HUES6 (cell line): ENCODE measurements at regions not wholly inside any gene's neighbourhood (a gene's known extent, or its start where the extent isn't known, plus 50 kb on each side); places are given as distances from the start of the nearest gene placed in this dataset.
"Not testable (repeated sequence)": the region's sequence is repeated elsewhere in the genome, so short reads cannot be mapped to it uniquely, and the experiment has no call there.

Experiments used
- H3K27ac ChIP-seq: 2 replicates; pipeline ENCODE4 v1.7.0; 2013; ENCODE audit warnings: low read depth, mild to moderate bottlenecking, low read length, inconsistent platforms
- H3K27me3 ChIP-seq: 2 replicates; pipeline ENCODE4 v1.6.1; 2013; ENCODE audit warnings: low read length; ENCODE audit not compliant: control insufficient read depth, insufficient read depth
- H3K36me3 ChIP-seq: 2 replicates; pipeline ENCODE4 v1.6.1; 2013; ENCODE audit warnings: low read length; ENCODE audit not compliant: control insufficient read depth, insufficient read depth
- H3K4me1 ChIP-seq: 2 replicates; pipeline ENCODE4 v1.6.1; 2013; ENCODE audit warnings: low read length; ENCODE audit not compliant: control insufficient read depth, insufficient read depth
- H3K4me3 ChIP-seq: 2 replicates; pipeline ENCODE4 v1.5.1; 2013; ENCODE audit warnings: low read depth, low read length
- H3K9ac ChIP-seq: one replicate; pipeline ENCODE4 v1.6.1; 2013; ENCODE audit warnings: mild to moderate bottlenecking, low read length
- H3K9me3 ChIP-seq: 2 replicates; pipeline ENCODE4 v1.6.1; 2013; ENCODE audit warnings: low read depth, low read length; ENCODE audit not compliant: control insufficient read depth, insufficient read depth

GRCh38 chr4:15162465-15163283 is 160.4 kb downstream of the CPEB2 start:
- Histone ChIP-seq H3K36me3 (no peaks in the 10 kb centered on the region), H3K27me3 (no peaks in the 10 kb centered on the region), H3K4me3 (0 out of 2 replicates have a peak overlapping the region, but pooled peaks have one; percentile 7), H3K9me3 (no peaks in the 10 kb centered on the region), H3K9ac (no peak overlapping the region), H3K27ac (no peak overlapping the region; the same call in 1 of the 2 replicates), H3K4me1 (peaks cover 42% of the 10 kb centered on the region)

GRCh38 chr4:15163284-15163645 is 161.0 kb downstream of the CPEB2 start:
- Histone ChIP-seq H3K4me3 (no peak overlapping the region), H3K36me3 (no peaks in the 10 kb centered on the region), H3K4me1 (peaks cover 40% of the 10 kb centered on the region), H3K9ac (no peak overlapping the region), H3K27me3 (no peaks in the 10 kb centered on the region), H3K27ac (no peak overlapping the region), H3K9me3 (no peaks in the 10 kb centered on the region)

GRCh38 chr4:15164571-15164970 is 162.3 kb downstream of the CPEB2 start:
- no peaks in the 10 kb centered on the region for H3K9me3 ChIP-seq
- peaks cover 30% of the 10 kb centered on the region for H3K4me1 ChIP-seq
- H3K4me3 ChIP-seq = no peak overlapping the region
- H3K27ac ChIP-seq = no peak overlapping the region
- peaks cover 5% of the 10 kb centered on the region for H3K27me3 ChIP-seq
- no peaks in the 10 kb centered on the region for H3K36me3 ChIP-seq
- no peak overlapping the region for H3K9ac ChIP-seq

GRCh38 chr4:15167743-15168142 is 165.5 kb downstream of the CPEB2 start:
- Histone ChIP-seq H3K9ac (no peak overlapping the region), H3K36me3 (no peaks in the 10 kb centered on the region), H3K27ac (no peak overlapping the region), H3K27me3 (peaks cover 7% of the 10 kb centered on the region), H3K4me3 (no peak overlapping the region), H3K9me3 (peaks cover 11% of the 10 kb centered on the region; the same call in 1 of the 2 replicates), H3K4me1 (peaks cover 21% of the 10 kb centered on the region; the same call in 1 of the 2 replicates)

GRCh38 chr4:15168759-15169158 is 166.5 kb downstream of the CPEB2 start:
- Histone ChIP-seq H3K36me3 (no peaks in the 10 kb centered on the region), H3K9ac (no peak overlapping the region)

GRCh38 chr4:15171725-15172124 is 169.4 kb downstream of the CPEB2 start:
- Histone ChIP-seq H3K27ac (no peak overlapping the region), H3K36me3 (no peaks in the 10 kb centered on the region), H3K4me1 (peaks cover 19% of the 10 kb centered on the region), H3K27me3 (peaks cover 7% of the 10 kb centered on the region), H3K9ac (no peak overlapping the region), H3K4me3 (no peak overlapping the region), H3K9me3 (peaks cover 17% of the 10 kb centered on the region; the same call in 1 of the 2 replicates)

More at GRCh38 chr4:15168759-15169158, 166.5 kb downstream of the CPEB2 start:
- Histone ChIP-seq H3K9me3 (peaks cover 17% of the 10 kb centered on the region; the same call in 1 of the 2 replicates), H3K4me1 (peaks cover 19% of the 10 kb centered on the region), H3K27me3 (peaks cover 7% of the 10 kb centered on the region), H3K4me3 (no peak overlapping the region), H3K27ac (no peak overlapping the region)

GRCh38 chr4:15173251-15173650 is 171.0 kb downstream of the CPEB2 start:
- H3K4me1 ChIP-seq = peaks cover 19% of the 10 kb centered on the region
- no peak overlapping the region for H3K27ac ChIP-seq
- H3K4me3 ChIP-seq = peak overlapping the region; percentile 50; the same call in 1 of the 2 replicates
- H3K36me3 ChIP-seq = no peaks in the 10 kb centered on the region
- H3K9ac ChIP-seq = no peak overlapping the region
- peaks cover 7% of the 10 kb centered on the region for H3K27me3 ChIP-seq
- H3K9me3 ChIP-seq = peaks cover 17% of the 10 kb centered on the region; the same call in 1 of the 2 replicates

GRCh38 chr4:15174168-15174567 is 171.9 kb downstream of the CPEB2 start:
- H3K9ac ChIP-seq = peak overlapping the region; percentile 52
- H3K27ac ChIP-seq, H3K36me3 ChIP-seq, H3K27me3 ChIP-seq: not testable (repeated sequence)
- peaks cover 17% of the 10 kb centered on the region; the same call in 1 of the 2 replicates for H3K9me3 ChIP-seq
- peaks cover 19% of the 10 kb centered on the region for H3K4me1 ChIP-seq
- H3K4me3 ChIP-seq = peak overlapping the region; percentile 50

- H3K27ac ChIP-seq, H3K27me3 ChIP-seq: not testable (repeated sequence)
Measured at GRCh38 chr4:15179842-15180241, 177.6 kb downstream of the CPEB2 start.

GRCh38 chr4:15182600-15183220 is 180.4 kb downstream of the CPEB2 start:
- H3K9me3 ChIP-seq = 0 out of 2 replicates have a peak, but pooled peaks cover 2% of the 10 kb centered on the region
- H3K9ac ChIP-seq = no peak overlapping the region
- no peaks in the 10 kb centered on the region for H3K4me1 ChIP-seq
- H3K4me3 ChIP-seq = no peak overlapping the region
- H3K27ac ChIP-seq = no peak overlapping the region
- no peaks in the 10 kb centered on the region for H3K27me3 ChIP-seq
- no peaks in the 10 kb centered on the region for H3K36me3 ChIP-seq

More at GRCh38 chr4:15179842-15180241, 177.6 kb downstream of the CPEB2 start:
- not testable (repeated sequence) for H3K4me1 ChIP-seq, H3K9ac ChIP-seq, H3K4me3 ChIP-seq, H3K9me3 ChIP-seq, H3K36me3 ChIP-seq

GRCh38 chr4:15186149-15186548 is 183.9 kb downstream of the CPEB2 start:
- no peak overlapping the region for H3K9ac ChIP-seq
- H3K4me1 ChIP-seq = no peaks in the 10 kb centered on the region
- H3K4me3 ChIP-seq = no peak overlapping the region
- peaks cover 7% of the 10 kb centered on the region; the same call in 1 of the 2 replicates for H3K9me3 ChIP-seq
- no peaks in the 10 kb centered on the region for H3K36me3 ChIP-seq
- H3K27ac ChIP-seq = no peak overlapping the region
- no peaks in the 10 kb centered on the region for H3K27me3 ChIP-seq
